IPS-15b (cell line): ENCODE measurements at regions not wholly inside any gene's neighbourhood (a gene's known extent, or its start where the extent isn't known, plus 50 kb on each side); places are given as distances from the start of the nearest gene placed in this dataset.
"Not testable (repeated sequence)": the region's sequence is repeated elsewhere in the genome, so short reads cannot be mapped to it uniquely, and the experiment has no call there.

ENCODE experiments used
- H3K27me3 ChIP-seq: one replicate; pipeline ENCODE4 v1.6.1; 2013; ENCODE audit warnings: low read length; ENCODE audit not compliant: control insufficient read depth, insufficient read depth
- H3K36me3 ChIP-seq: one replicate; pipeline ENCODE4 v1.6.1; 2013; ENCODE audit warnings: low read length; ENCODE audit not compliant: control insufficient read depth, insufficient read depth
- H3K4me1 ChIP-seq: one replicate; pipeline ENCODE4 v1.6.1; 2013; ENCODE audit warnings: mild to moderate bottlenecking, low read length; ENCODE audit not compliant: control insufficient read depth, insufficient read depth
- H3K4me3 ChIP-seq: one replicate; pipeline ENCODE4 v1.5.1; 2013; ENCODE audit warnings: low read depth, low read length
- H3K9ac ChIP-seq: one replicate; pipeline ENCODE4 v1.6.1; 2013; ENCODE audit warnings: low read depth, mild to moderate bottlenecking, low read length
- H3K9me3 ChIP-seq: one replicate; pipeline ENCODE4 v1.6.1; 2013; ENCODE audit warnings: mild to moderate bottlenecking, low read length; ENCODE audit not compliant: control insufficient read depth, insufficient read depth

DNA sequence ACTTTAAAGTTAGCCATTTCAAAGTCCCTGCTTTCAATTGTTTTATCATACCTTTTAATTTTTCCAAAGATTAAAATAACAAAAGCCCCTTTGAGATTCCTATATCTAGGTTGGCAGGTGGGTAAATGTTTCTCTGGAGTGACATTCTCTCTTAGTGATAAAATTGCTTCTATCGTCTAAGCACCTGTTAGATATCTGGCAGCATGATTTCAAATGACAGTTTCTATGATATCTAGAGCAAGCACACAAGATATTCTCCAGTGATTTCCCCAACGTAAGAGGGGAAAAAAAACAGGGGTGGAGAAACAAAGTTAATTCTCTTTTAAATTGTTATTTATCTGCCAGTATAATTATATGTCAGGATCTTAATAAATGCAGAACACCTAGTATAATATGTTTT is 610.2 kb downstream of the DSC3 start:
- no peak overlapping the region for H3K4me3 ChIP-seq
- H3K9ac ChIP-seq, result no peak overlapping the region
- H3K4me1 ChIP-seq, result no peaks in the 10 kb centered on the region
- no peaks in the 10 kb centered on the region for H3K9me3 ChIP-seq
- no peaks in the 10 kb centered on the region for H3K27me3 ChIP-seq
- no peaks in the 10 kb centered on the region for H3K36me3 ChIP-seq

GRCh38 chr18:30419399-30419798 is 623.1 kb downstream of the DSC3 start:
- H3K4me1 ChIP-seq, H3K9me3 ChIP-seq, H3K9ac ChIP-seq, H3K4me3 ChIP-seq, H3K27me3 ChIP-seq, H3K36me3 ChIP-seq: not testable (repeated sequence)

- Histone ChIP-seq H3K4me1 (no peaks in the 10 kb centered on the region), H3K9ac (no peak overlapping the region), H3K36me3 (no peaks in the 10 kb centered on the region), H3K9me3 (no peaks in the 10 kb centered on the region), H3K27me3 (no peaks in the 10 kb centered on the region), H3K4me3 (no peak overlapping the region)
Measured at GRCh38 chr18:30415903-30416302, 626.6 kb downstream of the DSC3 start.

GRCh38 chr18:30409120-30409519 is 633.4 kb downstream of the DSC3 start:
- H3K4me1 ChIP-seq, result no peaks in the 10 kb centered on the region
- no peaks in the 10 kb centered on the region for H3K36me3 ChIP-seq

DNA sequence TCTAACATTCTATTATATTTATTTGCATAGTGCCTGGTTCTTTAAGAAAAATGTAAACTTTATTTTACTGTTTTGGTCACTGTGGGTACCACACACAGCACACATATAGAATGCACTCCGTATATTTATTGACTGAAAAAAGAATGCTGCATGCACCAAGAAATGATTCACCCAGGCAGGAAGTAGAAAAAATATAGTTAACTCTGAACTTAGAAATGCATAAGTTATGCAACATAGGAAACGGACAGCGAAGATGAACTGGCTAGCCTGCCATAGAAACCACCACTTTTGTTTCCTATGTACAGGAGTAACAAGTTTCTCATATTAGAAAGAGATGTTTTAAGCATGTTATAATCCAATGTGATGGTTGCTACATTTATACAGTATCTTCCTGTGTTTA is 635.8 kb downstream of the DSC3 start:
- Histone ChIP-seq H3K9ac (no peak overlapping the region), H3K9me3 (no peaks in the 10 kb centered on the region), H3K4me1 (no peaks in the 10 kb centered on the region), H3K36me3 (no peaks in the 10 kb centered on the region), H3K4me3 (no peak overlapping the region), H3K27me3 (no peaks in the 10 kb centered on the region)

More at GRCh38 chr18:30409120-30409519, 633.4 kb downstream of the DSC3 start:
- H3K4me3 ChIP-seq, result no peak overlapping the region
- no peaks in the 10 kb centered on the region for H3K9me3 ChIP-seq
- no peak overlapping the region for H3K9ac ChIP-seq
- no peaks in the 10 kb centered on the region for H3K27me3 ChIP-seq

DNA sequence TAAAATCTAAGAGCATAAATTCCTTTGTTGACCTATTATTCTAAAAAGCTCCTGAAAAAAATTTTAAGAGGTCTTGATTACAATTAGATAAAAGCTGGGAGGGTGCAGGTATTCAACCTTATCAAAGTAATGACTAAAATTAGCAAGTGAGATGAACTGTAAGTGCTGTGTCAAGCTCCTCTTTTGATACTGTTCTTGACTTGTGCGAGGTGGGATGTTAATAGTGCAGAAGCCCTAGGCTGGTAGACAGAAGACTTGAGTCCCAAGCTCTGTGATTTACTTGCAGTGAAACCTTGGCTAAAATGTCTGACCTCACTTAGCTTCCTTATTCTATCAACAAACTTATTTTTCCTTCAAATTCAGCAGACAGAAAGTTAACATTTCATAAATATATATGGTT is 637.5 kb downstream of the DSC3 start:
- no peaks in the 10 kb centered on the region for H3K27me3 ChIP-seq

GRCh38 chr18:30404422-30404821 is 638.1 kb downstream of the DSC3 start:
- no peaks in the 10 kb centered on the region for H3K27me3 ChIP-seq
- no peak overlapping the region for H3K4me3 ChIP-seq
- no peaks in the 10 kb centered on the region for H3K9me3 ChIP-seq
- no peaks in the 10 kb centered on the region for H3K4me1 ChIP-seq
- no peaks in the 10 kb centered on the region for H3K36me3 ChIP-seq
- no peak overlapping the region for H3K9ac ChIP-seq

More for the DNA sequence above, 637.5 kb downstream of the DSC3 start:
- H3K9ac ChIP-seq, result no peak overlapping the region
- no peaks in the 10 kb centered on the region for H3K36me3 ChIP-seq
- no peaks in the 10 kb centered on the region for H3K4me1 ChIP-seq
- no peaks in the 10 kb centered on the region for H3K9me3 ChIP-seq
- H3K4me3 ChIP-seq, result no peak overlapping the region

- Histone ChIP-seq H3K9me3 (no peaks in the 10 kb centered on the region), H3K27me3 (no peaks in the 10 kb centered on the region), H3K4me1 (no peaks in the 10 kb centered on the region), H3K4me3 (no peak overlapping the region), H3K9ac (no peak overlapping the region), H3K36me3 (no peaks in the 10 kb centered on the region)
Measured at GRCh38 chr18:30403278-30403677, 639.3 kb downstream of the DSC3 start.

GRCh38 chr18:30387401-30387800 is 655.1 kb downstream of the DSC3 start:
- no peaks in the 10 kb centered on the region for H3K27me3 ChIP-seq
- no peak overlapping the region for H3K4me3 ChIP-seq
- no peak overlapping the region for H3K9ac ChIP-seq
- H3K9me3 ChIP-seq, result no peaks in the 10 kb centered on the region
- no peaks in the 10 kb centered on the region for H3K36me3 ChIP-seq
- H3K4me1 ChIP-seq, result no peaks in the 10 kb centered on the region

DNA sequence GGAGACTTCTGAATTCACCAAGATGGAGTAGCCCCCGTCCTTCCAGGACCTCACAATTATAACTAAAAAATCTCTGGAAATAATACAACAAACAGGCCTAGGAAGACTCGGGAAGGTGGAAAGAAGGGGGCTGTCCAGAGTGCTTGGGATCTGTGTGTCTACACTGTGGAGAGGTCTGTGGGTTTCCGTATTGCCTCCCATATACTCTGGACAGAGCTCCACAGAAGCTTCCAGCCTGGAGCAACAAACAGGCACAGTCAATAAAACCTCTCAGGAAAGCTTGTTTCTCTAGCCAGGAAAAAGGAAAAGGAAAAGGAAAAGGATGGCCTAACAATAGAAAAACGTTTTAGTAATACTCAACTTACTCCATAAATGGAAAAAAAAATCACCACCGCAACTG is 655.9 kb downstream of the DSC3 start:
- Histone ChIP-seq H3K9ac (no peak overlapping the region), H3K36me3 (no peaks in the 10 kb centered on the region), H3K4me3 (no peak overlapping the region), H3K4me1 (no peaks in the 10 kb centered on the region), H3K9me3 (no peaks in the 10 kb centered on the region), H3K27me3 (no peaks in the 10 kb centered on the region)

- H3K36me3 ChIP-seq, result no peaks in the 10 kb centered on the region
- H3K4me3 ChIP-seq, result no peak overlapping the region
- no peaks in the 10 kb centered on the region for H3K4me1 ChIP-seq
- H3K27me3 ChIP-seq, result no peaks in the 10 kb centered on the region
- H3K9ac ChIP-seq, result no peak overlapping the region
- H3K9me3 ChIP-seq, result no peaks in the 10 kb centered on the region
Measured at GRCh38 chr18:30385684-30386083, 656.9 kb downstream of the DSC3 start.

GRCh38 chr18:30381826-30382225 is 660.7 kb downstream of the DSC3 start:
- Histone ChIP-seq H3K9ac (no peak overlapping the region), H3K4me1 (no peaks in the 10 kb centered on the region), H3K27me3 (no peaks in the 10 kb centered on the region), H3K9me3 (no peaks in the 10 kb centered on the region), H3K4me3 (no peak overlapping the region), H3K36me3 (no peaks in the 10 kb centered on the region)

DNA sequence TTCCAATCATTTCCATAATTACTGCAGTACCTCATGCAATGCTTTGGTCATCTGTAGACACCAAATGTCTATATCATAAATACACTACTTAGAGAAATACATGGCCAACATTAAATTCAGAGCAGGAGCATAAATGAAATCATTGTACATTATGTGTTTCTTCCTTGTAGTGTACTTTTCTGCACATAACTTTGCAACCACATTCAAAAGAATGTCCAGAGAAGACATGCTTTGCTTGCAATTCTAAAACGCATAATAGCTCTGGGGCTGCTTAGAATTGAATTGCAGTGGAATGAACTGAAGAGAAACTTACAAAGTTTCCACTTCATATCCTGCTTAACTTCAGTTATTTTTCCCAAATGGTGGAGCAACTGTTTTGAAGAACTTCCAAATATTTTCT is 664.4 kb downstream of the DSC3 start:
- Histone ChIP-seq H3K36me3 (no peaks in the 10 kb centered on the region), H3K9ac (no peak overlapping the region), H3K4me3 (no peak overlapping the region)

More for the DNA sequence above, 664.4 kb downstream of the DSC3 start:
- Histone ChIP-seq H3K27me3 (no peaks in the 10 kb centered on the region), H3K9me3 (no peaks in the 10 kb centered on the region), H3K4me1 (no peaks in the 10 kb centered on the region)
